ENCODE measurements at regions not wholly inside any gene's neighbourhood (a gene's known extent, or its start where the extent isn't known, plus 50 kb on each side); places are given as distances from the start of the nearest gene placed in this dataset.

- Histone ChIP-seq H3K36me3 (ENCODE audit: control insufficient read depth, insufficient read depth, low read length) (no peaks in the 10 kb centered on the region), H3K27ac (ENCODE audit: insufficient read depth, low read length) (no peak overlapping the region), H4K5ac (ENCODE audit: low read depth, low read length) (no peak overlapping the region), H4K91ac (ENCODE audit: insufficient read depth, low read depth, low read length) (no peak overlapping the region), H2AFZ (replicated peaks; ENCODE audit: low read length, poor library complexity) (no peak overlapping the region), H2BK5ac (ENCODE audit: low read depth, low read length, poor library complexity, severe bottlenecking) (no peak overlapping the region), H3K56ac (ENCODE audit: extremely low read depth, insufficient read depth, low read length) (no peak overlapping the region), H4K20me1 (ENCODE audit: insufficient read depth, low read length) (no peaks in the 10 kb centered on the region), H3K14ac (replicated peaks; ENCODE audit: low read depth, low read length) (no peak overlapping the region), H3K18ac (ENCODE audit: low read depth, low read length) (no peak overlapping the region), H2BK120ac (ENCODE audit: low read depth, low read length) (no peak overlapping the region), H2AK9ac (replicated peaks; ENCODE audit: low read depth, low read length, poor library complexity) (no peak overlapping the region), H3K4ac (ENCODE audit: low read depth, low read length) (no peak overlapping the region), H3K79me1 (ENCODE audit: low read depth in 1 of 2, low read length in 2 of 2) (no peaks in the 10 kb centered on the region), H2BK20ac (ENCODE audit: low read depth, low read length) (no peak overlapping the region), H3K27me3 (ENCODE audit: control insufficient read depth, insufficient read depth, low read length) (no peaks in the 10 kb centered on the region), H3K9me3 (ENCODE audit: control insufficient read depth, insufficient read depth, low read length) (peaks cover 2% of the 10 kb centered on the region; the same call in 1 of the 2 replicates), H3K23ac (ENCODE audit: low read depth, low read length) (no peak overlapping the region), H4K8ac (ENCODE audit: low read depth in 2 of 2, low read length in 2 of 2) (no peak overlapping the region), H3K4me2 (ENCODE audit: low read depth, low read length) (no peak overlapping the region), H2BK15ac (ENCODE audit: low read depth, low read length) (no peak overlapping the region), H3K9ac (ENCODE audit: low read depth, low read length) (no peak overlapping the region), H3K4me1 (ENCODE audit: control insufficient read depth, insufficient read depth, low read length) (no peaks in the 10 kb centered on the region), H2AK5ac (ENCODE audit: low read depth, low read length) (no peak overlapping the region), H3K9me1 (ENCODE audit: insufficient read depth, low read length) (no peaks in the 10 kb centered on the region), H3K4me3 (ENCODE audit: insufficient read depth, low read depth, low read length) (no peak overlapping the region)
- WGBS, 2 experiments (ENCODE audit: extremely low coverage in 2 of 2, insufficient read length in 1 of 2), result 48% methylated on average over 5 of the region's 11 CpGs; no CpG with 5 or more reads in 1 of the 2 experiments
- CTCF ChIA-PET, result no interaction called here
- ATAC-seq (ENCODE audit: low read depth) (no peak), DNase-seq (no peak)
- in situ Hi-C loops (cut with MboI; ENCODE audit: low sequenced_read_pairs) (no loop called here), dilution Hi-C loops (cut with HindIII; ENCODE audit: low sequenced_read_pairs, unreplicated experiment) (no loop called here), intact Hi-C loops (cut with micrococcal nuclease) (no loop called here)
- BruUV-seq (replicated peaks), result no TSS peak
- POLR2A ChIA-PET (ENCODE audit: unreplicated experiment), result no interaction called here
- TF ChIP-seq BHLHE40 (IDR thresholded peaks at IDR 0.05; ENCODE audit: low read depth, low read length), result no peak
- TF ChIP-seq RFX5 (IDR thresholded peaks at IDR 0.05; ENCODE audit: low read depth, low read length), result no peak
- no peak for TF ChIP-seq MAFK (IDR thresholded peaks at IDR 0.05; ENCODE audit: low read depth, low read length)
- no peak for TF ChIP-seq CEBPB (IDR thresholded peaks at IDR 0.05; ENCODE audit: low read depth, low read length)
- TF ChIP-seq USF2 (IDR thresholded peaks at IDR 0.05; ENCODE audit: low read depth, low read length), result no peak
- no peak for TF ChIP-seq MXI1 (IDR thresholded peaks at IDR 0.05; ENCODE audit: borderline replicate concordance, low read depth, low read length)
- TF ChIP-seq CHD1 (IDR thresholded peaks at IDR 0.05; ENCODE audit: low read depth, low read length), result no peak
- no peak for TF ChIP-seq NFE2L2 (IDR thresholded peaks at IDR 0.05; ENCODE audit: low read depth, low read length)
- no peak for TF ChIP-seq CTCF (conservative IDR thresholded peaks at IDR 0.05; ENCODE audit: low read depth, low read length)
- TF ChIP-seq RAD21 (IDR thresholded peaks at IDR 0.05; ENCODE audit: low read length), result no peak
These were observed 969.2 kb upstream of the RBFOX1 start for GRCh38 chr16:6363396-6363795.
